A673 (cell line): ENCODE measurements at regions not wholly inside any gene's neighbourhood (a gene's known extent, or its start where the extent isn't known, plus 50 kb on each side); places are given as distances from the start of the nearest gene placed in this dataset.

ENCODE experiments used
- BruUV-seq: library from RNA; stranded (reverse); fragments of 400-500 nt; replicated peaks from 2 replicates; lab custom pipeline; 2021; lab: Mats Ljungman, UMichigan
- CTCF ChIA-PET: fragments of 300-600 bp; sonication (Branson Sonifier 250); formaldehyde crosslinking; loops from one replicate; lab custom pipeline; 2022; ENCODE audit warnings: antibody characterized with exemption; lab: Charles Lee
- POLR2A ChIA-PET: fragments of 300-600 bp; sonication (Branson Sonifier 250); formaldehyde crosslinking; loops from one replicate; lab custom pipeline; 2022; ENCODE audit warnings: antibody characterized with exemption; ENCODE audit not compliant: low non-redundant PET; lab: Charles Lee
- DNase-seq: peaks from one replicate; pipeline ENCODE4 v3.0.0-alpha.2; 2015; ENCODE audit warnings: low spot score
- H3K27ac ChIP-seq: fragments of 200-600 bp; sonication (generic); 2 replicates; pipeline ENCODE4 v1.5.1; 2016; ENCODE audit warnings: mixed run types, low read depth, mild to moderate bottlenecking, mixed read lengths, antibody characterized with exemption, low read length; ENCODE audit not compliant: poor library complexity, severe bottlenecking
- H3K27me3 ChIP-seq: fragments of 200-600 bp; sonication (generic); replicated peaks from 2 replicates; pipeline ENCODE4 v1.6.1; 2017; ENCODE audit warnings: mixed run types, low read depth, mild to moderate bottlenecking, mixed read lengths, antibody characterized with exemption, low read length; ENCODE audit not compliant: insufficient read depth, poor library complexity
- H3K36me3 ChIP-seq: fragments of 200-600 bp; sonication (generic); 2 replicates; pipeline ENCODE4 v1.6.1; 2016; ENCODE audit warnings: mixed run types, mild to moderate bottlenecking, mixed read lengths, antibody characterized with exemption, low read length; ENCODE audit not compliant: insufficient read depth, poor library complexity, severe bottlenecking
- H3K4me1 ChIP-seq: fragments of 200-600 bp; sonication (generic); 2 replicates; pipeline ENCODE4 v1.6.1; 2017; ENCODE audit warnings: mixed run types, mild to moderate bottlenecking, mixed read lengths, antibody characterized with exemption, low read length; ENCODE audit not compliant: insufficient read depth, poor library complexity, severe bottlenecking
- H3K4me3 ChIP-seq: fragments of 200-600 bp; sonication (generic); 2 replicates; pipeline ENCODE4 v1.5.1; 2016; ENCODE audit warnings: low read depth, mixed run types, mild to moderate bottlenecking, mixed read lengths, low read length; ENCODE audit not compliant: poor library complexity, severe bottlenecking
- H3K9me3 ChIP-seq: fragments of 200-600 bp; sonication (generic); 2 replicates; pipeline ENCODE4 v1.6.1; 2016; ENCODE audit warnings: mixed run types, low read depth, mild to moderate bottlenecking, mixed read lengths, antibody characterized with exemption, low read length; ENCODE audit not compliant: poor library complexity, severe bottlenecking
- CTCF ChIP-seq: fragments of 300-800, 200-600 bp; sonication (generic); conservative IDR thresholded peaks from 2 replicates; pipeline ENCODE4 v1.5.1; 2017; ENCODE audit warnings: low read depth, mild to moderate bottlenecking, antibody characterized with exemption, low read length, moderate library complexity, mixed read lengths
- EZH2 ChIP-seq: fragments of 200-600 bp; sonication (generic); IDR thresholded peaks from 2 replicates; pipeline ENCODE4 v1.6.1; 2017; ENCODE audit warnings: borderline replicate concordance, low read depth, mild to moderate bottlenecking, mixed read lengths, antibody characterized with exemption, low read length; ENCODE audit not compliant: poor library complexity, severe bottlenecking
- intact Hi-C: fragments of 100-400 bp; cut with micrococcal nuclease; formaldehyde crosslinking; loops from one replicate; pipeline ENCODE4 v1.10.0; 2022; ENCODE audit not compliant: unreplicated experiment

GRCh38 chr7:17140406-17140805 is 158.0 kb upstream of the AHR start:
- peaks cover 26% of the 10 kb centered on the region for H3K4me1 ChIP-seq
- no TSS peak for BruUV-seq
- DNase-seq: no peak
- TF ChIP-seq CTCF: no peak
- no peak for TF ChIP-seq EZH2
- no peak overlapping the region for H3K27ac ChIP-seq
- no peaks in the 10 kb centered on the region for H3K27me3 ChIP-seq
- POLR2A ChIA-PET: interaction anchor here (0.6 kb wide), 1 partner anchor 95 kb away, joined by 3 read pairs; no protein-coding TSS in a partner anchor
- no peaks in the 10 kb centered on the region for H3K9me3 ChIP-seq
- no peaks in the 10 kb centered on the region for H3K36me3 ChIP-seq
- intact Hi-C loops: no loop called here
- no peak overlapping the region for H3K4me3 ChIP-seq
- CTCF ChIA-PET: interaction anchor here (0.7 kb wide), 1 partner anchor 36 kb away, joined by 3 read pairs; no protein-coding TSS in a partner anchor

- BruUV-seq: no TSS peak
- Histone ChIP-seq H3K36me3 (no peaks in the 10 kb centered on the region), H3K27ac (peak overlapping the region; percentile 41), H3K9me3 (no peaks in the 10 kb centered on the region), H3K4me3 (peak overlapping the region; percentile 19), H3K4me1 (peaks cover 26% of the 10 kb centered on the region), H3K27me3 (no peaks in the 10 kb centered on the region)
- ChIA-PET CTCF (interaction anchor here (0.6 to 1.0 kb wide), 2 partner anchors 160 to 1109 kb away, joined by 3 read pairs; no protein-coding TSS in a partner anchor), POLR2A (no interaction called here)
- TF ChIP-seq EZH2: no peak
- peak; percentile 36 for DNase-seq
- intact Hi-C loops: no loop called here
Observed at GRCh38 chr7:17142831-17143541, 155.5 kb upstream of the AHR start.

GRCh38 chr7:17144322-17144721 is 154.1 kb upstream of the AHR start:
- POLR2A ChIA-PET: no interaction called here
- H3K4me1 ChIP-seq: peaks cover 24% of the 10 kb centered on the region
- no peak overlapping the region for H3K27ac ChIP-seq
- intact Hi-C loops: no loop called here
- H3K9me3 ChIP-seq: no peaks in the 10 kb centered on the region
- H3K27me3 ChIP-seq: no peaks in the 10 kb centered on the region
- no peak for TF ChIP-seq EZH2
- no peak for TF ChIP-seq CTCF
- no peaks in the 10 kb centered on the region for H3K36me3 ChIP-seq
- no peak overlapping the region for H3K4me3 ChIP-seq
- BruUV-seq: no TSS peak
- CTCF ChIA-PET: interaction anchor here (1.0 kb wide), 1 partner anchor 162 kb away, joined by 3 read pairs; no protein-coding TSS in a partner anchor
- DNase-seq: peak; percentile 16

- H3K27ac ChIP-seq: no peak overlapping the region
- ChIA-PET CTCF (interaction anchor here (1.1 kb wide), 1 partner anchor 164 kb away, joined by 9 read pairs; no protein-coding TSS in a partner anchor), POLR2A (no interaction called here)
- no peaks in the 10 kb centered on the region for H3K27me3 ChIP-seq
- BruUV-seq: no TSS peak
- H3K9me3 ChIP-seq: no peaks in the 10 kb centered on the region
- DNase-seq: no peak
- no peaks in the 10 kb centered on the region for H3K36me3 ChIP-seq
- TF ChIP-seq EZH2: no peak
- no peak for TF ChIP-seq CTCF
- H3K4me1 ChIP-seq: peaks cover 10% of the 10 kb centered on the region
- no peak overlapping the region for H3K4me3 ChIP-seq
- intact Hi-C loops: no loop called here
Observed at GRCh38 chr7:17146621-17147020, 151.8 kb upstream of the AHR start.
